ENCODE measurements at regions not wholly inside any gene's neighbourhood (a gene's known extent, or its start where the extent isn't known, plus 50 kb on each side); places are given as distances from the start of the nearest gene placed in this dataset.
"Not testable (repeated sequence)": the region's sequence is repeated elsewhere in the genome, so short reads cannot be mapped to it uniquely, and the experiment has no call there.

GRCh38 chr12:59404109-59404650, 191.6 kb upstream of the SLC16A7 start:
- DNase-seq = no peak

GRCh38 chr12:59403259-59403932, 192.4 kb upstream of the SLC16A7 start:
- peak; percentile 7 for DNase-seq

- no peak for DNase-seq
These were observed 194.0 kb upstream of the SLC16A7 start for GRCh38 chr12:59401862-59402261.

GRCh38 chr12:59398164-59398563, 197.7 kb upstream of the SLC16A7 start:
- no peak for DNase-seq

GRCh38 chr12:59396919-59397318, 198.9 kb upstream of the SLC16A7 start:
- no peak for DNase-seq

GRCh38 chr12:59396519-59396918, 199.3 kb upstream of the SLC16A7 start:
- no peak for DNase-seq

- DNase-seq = not testable (repeated sequence)
These were observed 200.5 kb upstream of the SLC16A7 start for GRCh38 chr12:59395310-59395709.

- DNase-seq = no peak
These were observed 202.3 kb upstream of the SLC16A7 start for GRCh38 chr12:59393506-59393905.

GRCh38 chr12:59389968-59390576, 205.8 kb upstream of the SLC16A7 start:
- DNase-seq = no peak

GRCh38 chr12:59388694-59389093, 207.1 kb upstream of the SLC16A7 start:
- DNase-seq = no peak

GRCh38 chr12:59388176-59388575, 207.7 kb upstream of the SLC16A7 start:
- DNase-seq = no peak

GRCh38 chr12:59386236-59386635, 209.6 kb upstream of the SLC16A7 start:
- no peak for DNase-seq

- DNase-seq = no peak
These were observed 212.6 kb upstream of the SLC16A7 start for GRCh38 chr12:59383079-59383822.

GRCh38 chr12:59382282-59383078, 213.3 kb upstream of the SLC16A7 start:
- DNase-seq = no peak

GRCh38 chr12:59381106-59381505, 214.7 kb upstream of the SLC16A7 start:
- no peak for DNase-seq

- no peak for DNase-seq
These were observed 220.2 kb upstream of the SLC16A7 start for GRCh38 chr12:59375633-59376032.

GRCh38 chr12:59374783-59375182, 221.0 kb upstream of the SLC16A7 start:
- no peak for DNase-seq

GRCh38 chr12:59372956-59373355, 222.9 kb upstream of the SLC16A7 start:
- DNase-seq = no peak

- no peak for DNase-seq
These were observed 224.9 kb upstream of the SLC16A7 start for GRCh38 chr12:59370933-59371332.

GRCh38 chr12:59365133-59365532, 230.7 kb upstream of the SLC16A7 start:
- DNase-seq = no peak

GRCh38 chr12:59357811-59358210, 238.0 kb upstream of the SLC16A7 start:
- no peak for DNase-seq

- DNase-seq = not testable (repeated sequence)
These were observed 249.6 kb upstream of the SLC16A7 start for GRCh38 chr12:59346248-59346647.

- no peak for DNase-seq
These were observed 250.4 kb upstream of the SLC16A7 start for GRCh38 chr12:59345406-59345805.

Measured in stimulated activated CD4-positive, alpha-beta T cell treated with anti-CD3 and anti-CD28 coated beads, Interleukin-4, amount 100 ng/mL, for 1 hour (primary cell).